Activated CD4-positive, alpha-beta T cell treated with anti-CD3 and anti-CD28 coated beads for 24 hours (primary cell): ENCODE measurements at regions not wholly inside any gene's neighbourhood (a gene's known extent, or its start where the extent isn't known, plus 50 kb on each side); places are given as distances from the start of the nearest gene placed in this dataset.

Experiments
- DNase-seq, 2 donors: peaks; one replicate each; pipeline ENCODE4 v3.0.0-alpha.2; 2020; ENCODE audit warnings: low read depth in 2 of 2

DNA sequence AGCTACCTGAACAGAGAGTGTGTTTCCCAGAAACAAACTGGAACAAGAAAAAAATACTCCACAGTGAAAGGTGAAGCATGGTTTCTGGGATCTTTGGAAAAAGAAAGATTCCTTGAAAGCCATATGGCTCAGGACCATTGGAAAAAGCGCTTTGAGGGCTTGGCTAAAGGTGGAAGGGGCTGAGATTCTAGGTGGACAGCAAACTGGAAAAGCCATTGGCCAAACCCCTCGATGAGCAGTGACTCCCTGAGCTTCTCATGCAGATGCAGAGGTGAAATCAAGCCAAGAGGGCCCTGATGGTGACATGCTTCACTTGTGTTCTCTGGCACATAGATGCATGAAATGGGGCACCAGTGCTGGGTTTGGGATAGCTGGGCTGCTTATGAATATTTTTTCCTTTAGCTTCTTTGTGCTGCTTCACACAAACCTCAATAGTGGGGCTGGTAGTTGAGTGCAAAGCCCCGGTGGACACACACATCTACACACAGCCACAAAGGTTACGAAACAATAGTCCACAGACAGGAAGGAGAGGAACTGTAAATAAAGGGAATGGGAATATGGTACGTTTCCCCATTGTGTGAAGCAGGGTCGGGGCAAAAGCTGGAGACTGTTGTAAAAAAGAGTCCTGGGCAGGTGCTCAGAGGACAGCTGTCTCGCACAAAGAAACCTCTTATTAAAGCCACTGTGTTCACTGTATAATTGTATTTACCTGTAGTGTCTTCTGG lies 117.8 kb downstream of the FOXA2 start:
- no peak for DNase-seq

DNA sequence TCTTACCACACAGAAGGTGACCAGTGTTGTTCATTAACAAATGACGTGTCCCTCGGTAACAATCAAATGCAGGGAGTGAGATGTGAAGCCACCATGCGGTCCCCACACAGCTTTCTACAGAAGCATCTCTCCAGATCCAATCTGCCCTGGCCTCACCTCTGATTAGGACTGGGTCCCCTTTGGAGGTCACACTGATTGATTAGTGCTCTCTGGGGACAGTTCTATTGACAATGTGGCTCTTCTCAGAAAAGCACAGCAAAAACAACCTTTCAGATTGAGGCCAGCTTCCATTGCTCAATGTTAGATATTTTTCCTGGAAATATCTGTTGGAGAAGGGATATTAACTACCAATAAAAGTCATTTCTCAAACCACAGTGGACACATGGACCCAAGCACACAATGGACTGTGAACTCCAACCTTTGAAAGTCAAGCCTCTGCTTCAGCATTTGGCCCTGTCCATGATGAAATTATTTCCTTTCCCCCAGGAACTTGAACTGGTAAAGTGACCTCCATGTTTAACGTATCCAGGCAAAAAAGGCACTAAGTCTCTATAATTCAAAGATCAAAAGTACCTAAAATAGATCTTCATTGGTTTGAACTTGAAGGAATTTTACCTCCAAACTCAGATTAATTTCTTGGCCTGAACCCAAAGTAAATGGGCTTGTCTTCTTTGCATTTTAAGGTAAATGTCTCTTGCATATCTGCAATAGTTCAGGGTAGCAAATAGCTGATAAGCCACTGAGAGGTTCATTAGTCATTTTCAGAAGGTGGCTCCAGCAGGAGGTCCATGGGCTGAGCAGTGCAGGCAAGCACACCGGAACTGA lies 118.5 kb downstream of the FOXA2 start:
- DNase-seq, result no peak

DNA sequence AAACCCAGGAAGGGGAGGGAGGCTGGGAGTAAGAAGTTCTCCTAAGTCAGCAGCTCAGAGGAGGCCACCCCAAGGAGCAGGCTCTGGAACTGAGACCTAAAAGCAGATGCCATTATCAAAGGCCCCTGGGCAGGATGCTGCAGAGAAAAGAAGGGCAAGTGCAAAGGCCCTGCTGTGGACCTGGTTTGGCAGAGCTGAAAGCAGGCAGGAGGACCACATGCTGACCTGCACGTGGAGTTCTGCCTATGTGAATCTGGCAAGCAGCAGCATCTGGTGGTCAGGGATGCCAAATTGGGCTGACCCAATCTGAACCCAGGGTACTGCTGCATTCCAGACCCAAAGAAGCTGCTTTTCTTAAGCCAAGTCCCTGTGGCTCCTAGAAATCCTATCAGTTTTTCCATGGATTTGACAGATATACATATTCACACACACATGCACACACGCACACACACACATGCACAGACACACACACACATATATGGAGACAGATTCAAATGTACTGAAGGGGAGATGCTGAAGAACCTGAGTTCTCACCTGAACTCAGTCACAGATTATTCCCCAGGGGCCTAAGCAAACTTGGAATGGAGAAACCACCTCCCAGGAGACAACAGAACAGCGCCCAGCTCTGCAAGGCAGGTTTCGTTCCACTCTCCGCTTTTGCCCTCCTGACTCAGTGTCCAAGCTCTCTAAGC lies 119.9 kb downstream of the FOXA2 start:
- no peak for DNase-seq

DNA sequence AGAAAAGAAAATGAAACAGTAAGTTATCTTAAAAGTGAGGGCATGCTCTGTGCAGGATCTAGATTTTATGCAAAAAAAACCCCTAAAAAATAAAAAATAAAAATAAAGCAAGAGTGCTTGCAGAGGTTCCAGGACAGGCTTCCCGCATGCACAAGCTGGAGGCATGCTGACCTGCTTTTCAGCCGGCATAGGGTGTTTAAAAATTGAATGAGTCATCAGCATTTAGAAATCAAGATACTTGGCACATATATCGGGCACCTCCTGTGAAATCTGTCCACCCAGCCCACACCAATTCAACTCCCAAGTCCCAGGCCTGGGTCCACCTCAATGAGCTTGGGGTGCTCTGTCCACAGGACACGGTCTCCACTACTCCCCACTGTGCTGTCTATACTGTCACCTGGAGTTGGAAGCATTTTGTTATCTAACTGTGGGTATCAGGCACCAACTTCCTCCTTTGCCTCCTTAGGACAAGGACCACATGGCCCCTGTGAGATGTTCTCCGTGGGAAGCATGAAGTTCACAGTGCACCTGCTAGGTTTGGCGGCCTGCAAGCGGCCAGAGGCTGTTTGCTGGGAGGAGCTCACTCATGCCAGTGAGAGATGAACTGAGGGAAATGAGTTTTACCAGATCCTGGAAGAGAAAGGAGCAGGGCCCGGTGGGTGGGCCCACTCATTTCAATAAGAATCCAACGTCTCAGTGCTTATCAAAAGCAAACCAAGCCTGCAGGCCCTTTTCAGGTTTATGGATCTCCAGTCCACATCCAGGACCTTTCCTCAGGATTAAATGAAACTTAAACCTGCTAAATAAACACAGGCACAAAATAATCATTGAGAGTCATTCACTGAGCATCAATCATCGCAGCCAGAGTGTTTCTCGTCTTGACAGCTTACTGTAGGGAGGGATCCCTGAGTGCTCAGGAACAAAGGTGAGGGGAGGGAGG lies 121.1 kb downstream of the FOXA2 start:
- no peak for DNase-seq

DNA sequence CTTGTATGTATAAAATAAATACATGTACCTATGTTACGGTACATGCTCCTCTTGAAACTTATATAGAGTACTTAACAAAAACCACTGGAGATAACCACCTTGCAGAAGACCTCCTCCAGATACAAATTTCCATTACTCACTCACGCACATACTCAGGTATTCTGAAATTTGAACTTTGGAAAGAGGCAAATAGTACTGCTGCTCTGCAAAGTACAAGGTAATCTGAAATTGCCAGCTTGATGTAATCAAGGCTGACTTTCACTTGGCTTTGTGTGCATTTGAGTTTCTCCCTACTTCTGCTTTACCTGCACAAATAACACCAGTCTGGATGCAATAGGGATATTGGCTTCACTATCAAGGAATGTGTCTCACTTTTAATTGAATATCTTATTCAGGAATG lies 123.6 kb downstream of the FOXA2 start:
- no peak for DNase-seq

DNA sequence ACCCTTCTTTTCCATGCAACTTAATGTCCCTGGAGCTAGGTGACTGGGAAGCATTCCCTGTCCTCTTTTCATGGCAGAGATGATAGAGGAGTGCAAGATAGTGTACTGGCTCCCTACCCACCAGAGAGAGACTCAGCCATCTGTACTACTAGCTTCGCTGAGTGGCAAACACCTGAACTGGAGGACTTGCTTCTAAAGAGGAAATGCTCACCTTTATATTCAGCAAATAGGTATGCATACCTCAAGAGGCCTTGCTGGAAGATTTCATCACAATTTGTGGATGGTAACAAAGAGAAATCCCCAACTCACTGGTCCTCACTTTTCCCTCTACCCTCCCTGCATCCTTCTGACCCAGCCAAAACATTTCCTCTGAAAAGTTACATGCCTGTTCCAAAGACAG lies 124.1 kb downstream of the FOXA2 start:
- no peak for DNase-seq

DNA sequence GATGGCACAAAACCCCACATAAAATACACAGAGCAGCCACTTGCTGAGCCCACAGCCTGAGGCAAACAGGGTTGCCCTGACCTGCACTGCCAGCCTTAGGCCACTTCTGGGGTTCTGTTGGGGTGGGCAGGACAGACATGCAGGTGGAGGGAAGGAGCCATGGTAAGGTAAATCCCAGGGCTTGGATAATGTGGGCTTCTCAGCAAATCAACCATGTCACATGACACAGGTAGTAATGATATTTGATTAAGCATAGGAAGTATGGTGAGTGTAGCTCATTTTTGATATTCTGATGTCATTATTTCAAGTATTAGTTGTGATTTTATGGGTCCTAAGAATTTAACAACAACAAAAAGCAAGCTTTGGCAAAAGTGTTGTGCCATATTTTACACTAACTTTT lies 124.6 kb downstream of the FOXA2 start:
- no peak for DNase-seq

DNA sequence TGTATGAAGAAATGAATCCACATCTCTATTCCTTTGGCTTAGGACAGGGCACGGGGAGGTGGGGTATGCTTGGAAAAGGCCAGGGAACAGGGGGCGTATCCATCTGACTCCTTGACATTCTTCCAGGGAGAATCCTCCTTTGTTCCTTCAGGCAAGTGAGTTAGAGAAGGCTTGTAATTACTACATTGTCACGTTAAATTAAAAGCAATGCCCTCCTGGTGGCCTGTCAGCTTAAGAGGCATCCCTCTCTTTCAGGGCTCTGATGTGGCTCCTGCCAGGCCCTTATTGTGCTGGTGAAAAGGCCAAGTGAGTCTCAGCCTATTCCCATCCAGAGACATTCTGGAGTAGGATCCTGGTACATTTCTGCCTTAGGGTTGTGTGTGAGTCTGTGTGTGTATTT lies 128.3 kb downstream of the FOXA2 start:
- no peak for DNase-seq

DNA sequence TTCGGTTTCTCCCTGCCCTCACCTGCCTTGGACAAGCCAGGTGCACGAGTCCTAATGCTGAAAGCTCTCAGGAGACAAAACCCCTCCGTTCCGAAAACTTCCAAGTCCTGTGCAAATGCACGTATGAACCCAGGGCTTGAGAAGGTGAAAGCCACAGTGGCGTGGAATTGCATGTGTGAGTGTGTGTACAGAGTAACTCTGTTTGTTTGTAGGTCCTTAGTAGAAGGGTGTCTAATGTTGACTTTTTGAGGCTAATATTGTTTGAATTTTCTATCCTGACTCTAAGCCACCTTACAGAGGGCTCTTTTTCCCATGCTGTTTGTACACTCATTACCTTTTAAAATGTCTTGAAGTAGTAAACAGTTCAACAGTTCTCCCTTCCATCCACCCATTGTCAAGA lies 129.1 kb downstream of the FOXA2 start:
- no peak for DNase-seq

DNA sequence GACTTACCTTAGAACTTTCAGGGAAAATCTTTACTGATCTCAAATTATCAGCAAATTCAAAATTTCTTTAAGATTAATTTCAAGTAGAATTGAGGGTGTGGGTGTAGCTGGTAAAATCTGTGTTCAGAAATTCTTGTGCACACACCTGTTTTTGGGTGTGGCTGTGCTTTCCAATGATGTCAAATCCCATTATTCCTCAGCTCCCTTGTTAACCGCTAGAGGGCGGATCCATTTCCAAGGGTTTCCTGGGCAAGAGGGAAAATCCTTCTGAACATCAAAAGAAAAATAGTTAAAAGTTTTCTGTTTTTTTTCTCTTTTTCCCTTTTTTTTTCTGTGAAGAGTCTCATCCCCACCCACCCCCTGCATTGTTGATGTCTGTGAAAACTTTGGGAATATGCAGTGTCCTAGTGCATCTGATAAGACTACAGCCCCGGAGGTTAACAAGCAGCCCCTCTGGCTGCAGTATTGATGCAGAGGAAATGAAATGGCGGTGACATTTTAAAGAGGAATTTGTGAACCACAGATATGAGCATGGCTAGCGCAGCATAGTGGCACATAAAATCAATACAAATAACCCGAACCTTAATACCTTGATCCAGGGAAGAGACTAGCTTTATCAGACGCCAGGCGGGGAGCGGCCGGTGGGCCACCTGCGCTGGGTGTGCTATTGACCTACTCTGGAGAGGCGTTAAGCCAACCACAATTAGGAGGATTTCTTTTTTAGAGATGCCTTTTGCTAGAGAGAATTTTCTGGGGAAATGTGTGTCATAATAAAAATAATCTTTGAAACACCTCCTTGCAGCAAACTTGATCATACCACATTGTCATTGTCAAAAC lies 130.9 kb downstream of the FOXA2 start:
- no peak for DNase-seq

DNA sequence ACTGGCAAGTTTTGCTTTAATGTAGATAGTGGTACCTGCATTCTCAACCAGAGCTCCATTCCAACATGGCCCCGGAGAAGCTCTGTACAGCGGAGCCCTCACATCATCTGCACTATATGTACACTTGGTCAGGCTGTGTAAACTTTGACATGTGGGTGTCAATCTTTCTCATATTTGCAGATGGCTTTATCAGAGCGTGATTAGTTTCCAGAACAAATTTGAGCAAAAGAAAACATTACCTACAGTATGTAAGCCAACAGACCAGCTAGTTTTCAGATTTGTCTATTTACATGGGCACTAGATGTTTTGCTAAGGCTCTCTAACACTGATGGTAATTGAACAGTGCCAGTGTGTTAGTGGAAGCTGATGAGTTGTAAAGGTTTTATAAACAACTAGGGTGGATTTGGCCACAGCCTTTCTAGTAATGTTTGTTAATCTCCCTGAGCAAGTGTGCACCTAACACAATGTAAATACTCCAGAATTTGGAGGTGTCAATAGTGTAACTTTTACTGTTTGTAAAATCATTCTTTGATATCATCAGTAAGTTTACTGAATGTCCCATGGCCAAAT lies 131.8 kb downstream of the FOXA2 start:
- DNase-seq, result no peak

DNA sequence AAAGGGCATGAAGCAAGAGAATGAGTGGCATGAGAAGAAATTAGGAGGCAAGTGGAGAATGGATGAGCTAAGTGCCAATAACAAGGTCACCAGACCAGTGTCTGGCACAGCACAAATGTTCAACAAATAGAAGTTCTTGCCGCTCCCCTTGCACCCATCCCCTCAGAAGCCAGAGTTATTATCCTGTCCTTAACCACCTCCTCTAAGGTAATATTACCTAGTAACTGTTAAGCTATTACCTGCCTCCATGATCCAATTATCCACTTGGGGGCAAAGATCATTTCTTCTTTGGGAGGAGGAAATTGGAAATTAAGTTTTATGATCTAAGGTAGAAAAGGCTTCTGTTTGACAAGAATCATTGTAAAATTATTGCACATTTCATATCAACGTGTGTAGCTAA lies 133.8 kb downstream of the FOXA2 start:
- no peak for DNase-seq

DNA sequence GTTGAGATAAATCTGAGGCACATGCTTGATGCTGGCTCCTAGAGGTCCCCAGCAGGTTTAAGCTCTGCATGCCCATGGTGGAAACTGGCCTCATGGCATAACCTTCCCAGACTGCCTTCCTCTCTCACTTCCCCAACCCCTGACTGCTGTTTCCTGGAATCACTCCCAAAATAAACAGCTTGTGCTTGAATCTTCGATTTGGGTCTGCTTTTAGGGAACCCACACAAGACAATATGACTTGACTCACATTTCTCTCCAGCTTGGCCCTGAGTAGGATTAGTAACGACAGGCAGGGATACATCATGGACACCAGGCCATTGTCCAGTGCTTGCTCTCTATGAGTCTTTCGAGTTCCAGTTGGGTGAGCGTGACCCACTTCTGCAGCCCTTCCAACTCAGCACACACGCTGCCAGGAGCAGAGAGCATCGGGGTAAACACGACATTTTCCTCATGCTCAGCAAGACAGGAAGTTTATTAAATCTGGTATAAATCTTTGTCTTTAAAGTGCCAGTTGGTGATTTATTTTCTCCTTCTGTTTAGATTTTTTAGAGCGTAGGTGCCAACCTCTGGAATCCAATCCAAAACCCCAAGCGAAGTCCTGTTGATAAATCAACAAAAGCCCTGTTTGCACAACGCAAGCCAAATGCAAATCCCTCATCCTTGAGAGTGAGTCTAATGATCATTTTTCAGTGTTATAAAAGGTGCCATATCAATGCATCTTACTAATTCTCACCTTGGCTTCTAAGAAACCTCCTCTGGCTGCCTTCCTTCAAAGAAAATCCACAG lies 135.0 kb downstream of the FOXA2 start:
- DNase-seq, result no peak

DNA sequence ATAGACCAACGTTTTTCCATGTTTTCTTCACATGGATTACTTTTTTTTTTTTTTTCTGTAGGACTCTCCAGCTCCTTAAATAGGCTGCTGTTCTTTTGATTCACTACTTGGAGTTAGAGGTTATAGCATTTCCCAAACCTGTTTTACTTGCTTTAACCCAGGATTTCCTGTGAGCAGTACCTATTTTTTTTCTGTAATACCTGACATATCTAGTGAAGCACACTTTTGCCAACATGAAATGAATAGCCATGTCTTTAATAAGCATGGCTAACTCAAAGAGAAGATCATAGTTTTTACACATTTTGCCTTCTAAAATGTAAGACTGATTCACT lies 137.0 kb downstream of the FOXA2 start:
- DNase-seq, result no peak

DNA sequence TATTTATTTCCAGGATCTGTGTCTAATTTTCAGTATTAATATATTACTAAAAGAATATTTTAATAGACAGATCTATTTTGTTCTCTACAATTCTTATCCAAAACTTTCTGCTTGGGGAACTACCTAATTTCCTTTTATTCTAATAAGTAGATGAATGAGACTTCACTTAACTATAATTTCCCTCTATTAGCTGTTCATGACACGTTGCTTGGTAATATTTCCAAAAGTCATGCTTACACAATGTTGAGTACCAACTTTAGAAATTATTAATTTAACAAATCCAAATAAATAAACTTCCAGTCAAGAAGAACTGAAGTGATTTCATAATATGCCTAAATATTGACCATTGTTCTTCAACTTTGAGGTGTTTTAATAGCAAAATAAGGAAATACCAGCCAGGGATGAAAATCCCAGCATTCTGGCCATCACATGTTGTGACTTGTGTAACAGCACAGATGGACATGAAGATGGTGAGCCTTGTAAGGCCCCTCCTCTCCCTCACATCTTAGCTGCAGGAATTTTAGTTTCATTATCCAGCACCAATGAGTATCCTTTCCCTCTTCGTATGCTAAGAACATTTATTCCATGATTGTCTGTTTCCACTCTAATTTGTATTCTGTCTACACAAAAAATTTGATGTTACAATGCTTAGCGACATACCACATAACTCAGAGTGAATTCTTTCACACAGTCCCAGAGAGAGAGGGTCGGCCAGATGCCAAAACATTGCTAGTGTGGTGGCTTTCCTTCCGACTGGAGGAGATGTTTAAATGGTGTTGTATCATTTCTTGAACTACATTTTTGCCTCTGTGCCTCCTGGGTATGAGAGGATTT lies 137.5 kb downstream of the FOXA2 start:
- DNase-seq, result no peak

DNA sequence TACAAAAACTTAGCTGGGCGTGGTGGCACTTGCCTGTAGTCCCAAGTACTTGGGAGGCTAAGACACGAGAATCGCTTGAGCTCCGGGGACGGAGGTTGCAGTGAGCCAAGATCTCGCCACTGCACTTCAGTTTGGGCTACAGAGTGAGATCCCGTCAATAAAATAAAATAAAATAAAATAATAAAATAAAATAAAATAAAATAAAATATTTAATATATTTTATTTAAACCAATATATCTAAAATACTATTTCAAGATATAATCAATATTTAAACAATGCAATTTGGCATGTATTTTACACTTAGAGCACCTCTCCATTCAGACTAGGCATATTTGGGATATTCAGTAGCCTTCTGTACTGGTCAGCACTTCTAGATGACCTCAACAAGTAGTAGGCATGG lies 142.1 kb downstream of the FOXA2 start:
- DNase-seq, result no peak

DNA sequence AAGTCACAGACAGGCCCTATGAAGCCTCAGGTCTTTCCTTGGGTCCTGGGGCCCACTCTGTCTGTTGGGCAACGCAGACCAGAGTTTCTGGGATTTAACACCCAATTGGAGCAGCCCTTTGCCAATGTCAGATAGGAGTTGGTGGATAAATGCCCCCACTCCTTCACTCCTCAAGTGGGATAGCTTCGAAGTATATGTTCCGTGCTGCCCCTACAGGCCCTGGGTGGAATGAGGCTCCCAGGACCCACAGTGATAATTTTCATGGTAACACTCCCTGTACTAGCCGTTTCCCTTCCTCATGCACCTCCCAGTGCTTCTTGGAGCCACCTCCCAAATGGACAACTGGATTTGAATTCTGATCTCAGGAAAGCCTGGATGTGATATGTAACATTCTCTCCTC lies 145.4 kb downstream of the FOXA2 start:
- no peak for DNase-seq

DNA sequence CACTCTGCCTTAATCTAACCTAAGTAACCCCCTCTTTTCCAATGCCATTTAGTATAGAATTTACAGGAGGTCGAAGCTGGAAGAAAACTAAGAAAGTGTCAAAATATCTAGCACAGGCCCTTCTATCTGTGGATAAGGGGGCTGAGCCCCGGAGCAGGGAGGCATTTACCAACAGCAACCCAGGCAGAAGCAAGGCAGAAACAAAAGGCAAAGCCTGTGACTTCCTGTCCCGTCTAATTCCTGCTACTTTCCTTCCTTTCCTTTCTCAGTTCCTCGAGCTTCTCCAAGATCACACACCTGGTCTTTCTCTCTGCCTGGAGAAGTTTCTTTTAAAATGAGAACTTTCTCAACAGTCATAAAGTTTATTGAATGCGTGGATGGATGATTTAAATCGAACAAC lies 146.0 kb downstream of the FOXA2 start:
- DNase-seq, result no peak

DNA sequence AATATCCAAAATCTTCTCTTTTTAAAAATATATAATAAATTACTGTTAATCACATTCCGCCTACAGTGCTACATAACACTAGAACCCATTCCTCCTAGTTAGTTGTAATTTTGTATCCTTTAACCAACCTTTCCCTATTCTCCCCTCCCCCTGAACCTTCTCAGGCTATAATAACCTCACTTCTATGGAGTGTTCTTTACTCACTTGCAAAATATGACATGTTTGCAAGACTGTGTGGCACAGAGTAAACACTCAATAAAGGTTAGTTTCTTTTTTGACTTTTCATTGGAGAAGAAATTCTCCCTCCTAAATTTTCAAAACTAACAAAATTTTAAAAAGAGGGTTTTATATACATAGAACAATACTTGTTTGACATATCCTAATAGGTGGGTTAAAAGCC lies 147.0 kb downstream of the FOXA2 start:
- no peak for DNase-seq
